GM19238 (cell line): ENCODE measurements at regions not wholly inside any gene's neighbourhood (a gene's known extent, or its start where the extent isn't known, plus 50 kb on each side); places are given as distances from the start of the nearest gene placed in this dataset.

Experiments used
- DNase-seq: peaks from one replicate; pipeline ENCODE4 v3.0.0; 2011; ENCODE audit warnings: low spot score; ENCODE audit not compliant: insufficient read length

DNA sequence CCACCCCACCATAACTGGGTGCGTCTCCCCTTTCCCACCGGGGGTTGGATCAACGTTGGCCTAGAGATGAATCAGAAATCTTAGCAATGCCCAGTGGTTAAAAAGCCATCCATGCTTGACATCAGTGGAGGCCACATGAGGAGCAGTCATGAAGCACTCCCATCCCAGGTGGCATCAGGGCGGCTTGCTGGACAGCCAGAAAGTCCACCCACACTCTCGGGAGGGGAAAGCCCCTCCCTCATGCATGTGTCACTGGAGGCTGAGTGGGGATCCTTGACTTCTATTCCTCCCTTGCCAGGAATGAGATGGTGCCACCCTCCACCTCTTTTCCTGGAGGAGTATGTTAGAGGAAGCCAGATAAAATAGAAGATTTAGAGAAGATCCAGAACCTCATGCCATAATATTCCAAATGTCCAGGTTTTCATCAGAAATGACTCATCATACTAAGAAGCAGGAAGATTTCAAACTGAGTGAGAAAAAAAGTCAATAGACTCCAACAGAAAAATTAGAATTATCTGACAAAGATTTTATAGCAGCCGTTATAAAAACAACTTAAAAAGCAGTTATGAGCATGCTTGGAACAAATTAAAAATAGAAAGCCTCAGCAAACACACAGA is 507.1 kb upstream of the ID2 start:
- no peak for DNase-seq

DNA sequence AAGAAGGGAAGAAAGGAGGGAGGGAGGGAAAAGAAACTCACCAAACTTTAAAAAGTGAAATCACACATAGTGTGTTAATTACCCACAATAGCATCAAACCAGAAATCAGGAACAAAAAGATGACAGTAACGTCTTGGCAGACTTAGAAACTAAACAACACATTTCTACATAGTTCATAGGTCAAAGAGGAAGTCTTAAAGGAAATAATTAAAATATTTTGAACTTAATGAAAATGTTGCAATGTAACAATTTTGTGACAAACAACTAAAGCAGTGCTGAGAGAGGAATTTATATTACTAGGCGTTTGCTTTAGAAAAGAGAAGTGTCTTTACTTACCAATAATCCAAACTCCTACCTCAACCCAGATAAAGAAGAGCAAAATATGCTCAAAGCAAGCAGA is 505.0 kb upstream of the ID2 start:
- DNase-seq: no peak

DNA sequence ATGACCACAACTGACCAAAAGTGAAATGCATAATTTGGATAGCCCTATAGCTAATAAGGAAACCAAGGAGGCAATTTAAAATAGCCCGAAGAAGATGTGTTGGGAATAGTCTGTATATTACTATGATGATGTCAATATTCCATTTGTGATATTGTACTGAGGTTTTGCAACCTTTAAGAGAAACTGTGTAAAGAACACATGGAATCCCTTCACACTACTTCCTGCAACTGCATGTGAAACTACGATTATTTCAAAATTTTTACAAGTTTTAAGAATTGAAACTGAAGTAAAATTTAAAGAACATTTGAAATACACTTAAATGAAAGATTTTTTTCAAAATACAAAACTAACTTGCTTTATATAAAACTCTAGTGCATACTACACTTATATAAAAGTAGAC is 504.3 kb upstream of the ID2 start:
- DNase-seq: no peak

DNA sequence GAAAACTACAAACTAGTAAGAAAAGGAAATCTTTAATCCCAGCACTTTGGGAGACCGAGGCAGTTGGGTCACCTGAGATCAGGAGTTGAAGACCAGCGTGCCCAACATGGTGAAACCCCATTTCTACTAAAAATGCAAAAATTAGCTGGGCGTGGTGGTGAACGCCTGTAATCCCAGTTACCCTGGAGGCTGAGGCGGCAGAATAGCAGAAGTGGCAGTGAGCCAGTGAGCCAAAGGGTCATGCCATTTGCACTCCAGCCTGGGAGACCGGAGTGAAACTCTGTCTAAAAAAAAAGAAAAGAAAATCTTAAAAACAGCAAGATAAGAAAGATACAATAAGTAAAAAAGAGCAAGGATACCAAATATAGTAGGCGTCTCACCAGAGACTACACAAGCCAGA is 502.9 kb upstream of the ID2 start:
- no peak for DNase-seq

DNA sequence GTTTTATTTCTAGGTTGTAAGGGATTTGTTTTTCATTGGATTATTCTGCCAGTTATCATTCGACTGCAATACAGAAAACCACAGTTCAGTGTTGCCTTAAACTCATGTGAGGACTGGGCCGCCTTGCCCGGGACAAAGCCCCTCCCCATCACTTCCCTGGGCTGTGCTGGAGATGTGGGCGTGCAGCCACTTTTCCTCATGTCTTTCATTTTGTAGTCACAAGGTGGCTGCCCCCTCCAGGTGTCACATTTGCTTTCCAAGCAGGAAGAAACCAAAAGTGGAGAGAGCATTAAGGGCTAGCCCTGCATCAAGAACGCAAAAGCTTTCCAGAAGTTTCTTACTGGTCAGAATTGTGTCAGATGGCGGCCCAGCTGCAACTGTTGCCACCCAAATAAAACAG is 492.5 kb upstream of the ID2 start:
- DNase-seq: no peak

DNA sequence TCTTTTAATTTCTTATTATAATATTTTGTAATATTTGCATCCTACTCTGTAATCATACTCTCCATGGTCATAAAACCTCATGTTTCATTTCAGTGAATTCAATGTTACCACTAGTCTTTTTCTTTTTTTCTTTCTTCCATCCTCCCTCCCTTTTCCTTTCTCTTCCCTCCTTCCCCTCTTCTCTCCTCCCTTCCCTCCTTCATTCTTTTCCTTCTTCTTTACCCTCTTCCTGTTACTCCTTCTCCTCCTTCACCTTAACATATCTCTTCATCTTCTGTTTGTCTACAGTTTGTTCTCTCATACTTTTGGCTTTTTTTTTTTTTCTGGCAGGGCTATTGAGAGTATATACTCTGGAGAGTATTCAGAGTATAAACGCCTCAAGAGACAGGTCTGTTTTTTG is 491.6 kb upstream of the ID2 start:
- no peak for DNase-seq

DNA sequence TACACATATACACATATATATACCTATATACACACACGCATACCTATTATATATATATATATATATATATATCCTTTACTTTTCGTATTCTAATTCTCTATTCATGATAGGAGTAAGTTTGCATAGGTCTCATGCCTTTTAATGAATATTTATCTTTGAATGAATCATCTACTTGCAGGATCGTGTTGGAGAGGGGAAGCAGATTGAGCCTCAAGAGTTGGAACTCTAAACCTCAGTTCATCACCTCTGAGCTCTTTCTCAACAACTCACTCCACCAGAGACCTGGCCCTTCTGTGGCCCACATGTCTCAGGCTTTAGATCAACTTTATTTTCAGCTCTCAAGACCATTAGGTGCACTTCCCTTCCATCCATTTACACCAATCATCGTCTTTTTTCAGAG is 490.4 kb upstream of the ID2 start:
- DNase-seq: no peak

DNA sequence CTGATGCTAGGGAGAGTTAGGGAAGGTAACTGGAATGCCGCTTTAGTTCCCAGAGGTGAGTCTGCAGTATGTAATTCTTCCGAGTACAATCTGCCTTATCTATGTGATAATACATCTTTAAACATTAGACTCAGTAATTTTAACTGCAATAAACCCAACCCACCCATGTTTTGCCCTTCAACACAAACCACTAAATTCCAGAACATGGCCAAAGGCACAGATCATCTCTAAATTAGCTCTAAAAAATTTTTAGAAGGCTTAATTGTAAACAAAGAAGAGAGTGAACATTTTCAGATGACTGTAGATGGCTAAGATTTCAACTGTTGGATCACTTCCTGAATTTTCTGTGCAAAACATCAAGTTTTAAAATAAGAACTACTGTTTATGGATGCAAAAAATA is 488.7 kb upstream of the ID2 start:
- no peak for DNase-seq

DNA sequence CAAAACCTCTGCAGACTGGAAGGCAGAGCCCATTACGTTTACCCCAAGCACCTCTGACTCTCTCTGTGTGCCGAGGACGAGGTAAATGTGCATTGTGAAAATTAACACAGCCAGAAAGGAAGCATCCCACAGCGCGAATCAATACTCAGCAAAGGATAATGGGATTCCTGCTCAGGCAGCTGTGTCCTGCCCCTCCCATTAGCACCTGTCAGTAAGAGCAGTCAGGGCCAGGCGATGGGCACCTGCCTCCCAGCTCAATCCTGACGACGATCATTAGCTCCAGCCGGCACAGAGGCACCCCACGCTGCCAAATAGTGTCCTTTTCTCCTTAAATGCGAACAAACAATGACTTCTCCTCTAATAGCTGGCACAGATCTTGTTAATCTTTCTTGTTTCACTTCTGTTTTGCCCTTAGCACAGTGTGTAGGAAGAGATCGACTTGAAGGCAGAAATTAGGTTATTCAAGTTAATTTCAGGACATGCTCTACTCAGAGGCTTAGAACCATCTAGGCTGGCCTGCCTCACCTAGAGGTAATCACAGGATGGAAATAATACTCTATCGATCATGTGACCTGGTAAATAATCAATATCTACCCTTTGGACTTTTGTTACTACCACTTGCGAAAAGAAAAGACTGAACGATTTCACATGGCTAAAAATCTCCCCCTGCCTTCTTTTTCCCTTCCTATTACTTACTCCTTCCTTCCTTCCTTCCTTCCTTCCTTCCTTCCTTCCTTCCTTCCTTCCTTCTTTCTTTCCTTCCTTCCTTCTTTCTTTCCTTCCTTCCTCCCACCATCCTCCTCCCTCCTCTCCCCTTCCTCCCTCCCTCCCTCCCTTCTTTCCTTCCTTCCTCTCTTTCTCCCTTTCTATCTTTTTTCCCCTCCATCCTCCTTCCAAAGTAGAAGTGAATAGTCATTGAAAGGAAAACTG is 487.9 kb upstream of the ID2 start:
- no peak for DNase-seq

DNA sequence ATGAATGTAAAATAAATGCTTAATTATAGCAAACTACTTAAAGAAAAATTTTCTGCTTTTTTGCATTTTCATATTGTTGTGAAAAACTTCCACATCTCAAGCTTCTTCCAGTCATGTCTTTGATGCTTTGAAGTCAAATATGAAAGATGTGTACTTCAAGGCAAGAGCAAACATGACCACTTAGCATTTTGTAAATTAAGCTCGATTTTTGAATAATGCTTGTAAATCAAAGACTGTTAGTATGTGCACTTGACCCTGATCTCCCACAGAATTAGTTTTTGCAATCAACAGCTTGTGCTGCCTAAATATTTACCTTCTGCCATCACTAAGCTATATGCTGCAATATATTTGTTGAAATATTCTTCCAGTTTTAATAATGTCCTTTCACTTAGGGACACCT is 486.1 kb upstream of the ID2 start:
- no peak for DNase-seq

DNA sequence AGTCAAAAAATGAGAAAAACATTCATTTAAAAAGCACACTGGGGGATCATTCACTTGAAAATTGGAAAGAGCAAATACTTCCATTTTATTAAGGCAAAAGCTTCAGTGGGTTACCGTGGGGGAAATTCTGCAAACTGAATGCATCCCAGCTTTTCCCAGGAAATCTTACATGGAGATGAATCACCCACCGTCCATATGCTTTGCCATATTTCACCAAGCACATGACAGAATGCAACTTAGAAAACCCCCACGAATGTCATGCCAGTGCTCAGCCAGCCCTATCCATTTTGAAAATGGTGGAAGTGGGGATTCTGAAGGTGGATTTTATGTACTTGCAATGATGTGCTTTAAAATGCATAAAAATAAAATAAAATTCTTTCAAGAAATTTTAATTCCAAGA is 485.5 kb upstream of the ID2 start:
- no peak for DNase-seq

DNA sequence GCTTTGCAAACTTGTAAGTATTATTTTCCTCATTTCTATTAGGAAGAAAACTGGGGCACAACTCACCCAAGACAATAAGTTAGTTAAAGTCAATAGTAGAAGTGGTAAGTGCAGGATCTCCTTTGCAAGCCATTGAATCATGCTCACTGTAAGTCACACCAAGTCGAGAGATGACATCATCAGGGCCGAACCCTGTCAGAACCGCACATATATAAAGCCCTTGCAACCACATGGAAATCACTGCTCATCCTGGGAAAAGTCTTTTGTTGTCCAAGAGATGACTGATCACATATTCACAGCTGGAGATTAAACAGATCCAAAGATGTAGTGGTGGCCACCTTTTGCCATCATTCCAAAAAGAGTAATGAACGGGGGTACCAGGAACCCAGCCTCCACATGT is 484.8 kb upstream of the ID2 start:
- DNase-seq: no peak

DNA sequence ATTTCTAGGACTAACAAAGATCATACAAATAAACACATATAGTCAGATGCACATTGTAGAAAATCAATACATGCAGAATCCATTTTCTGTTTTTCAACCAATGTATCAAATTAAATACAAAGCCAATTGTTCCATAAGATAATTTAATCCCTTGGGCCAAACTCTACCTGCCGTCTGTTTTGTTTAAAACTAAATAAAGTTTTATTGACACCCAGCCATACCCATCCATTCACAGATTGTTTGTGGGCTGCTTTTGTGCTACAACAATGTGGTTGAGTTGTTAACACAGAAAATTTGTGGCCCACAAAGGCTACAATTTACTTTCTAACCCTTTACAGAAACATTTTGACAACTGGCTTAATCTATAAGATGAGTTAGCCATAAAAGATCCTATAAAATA is 484.0 kb upstream of the ID2 start:
- DNase-seq: no peak

DNA sequence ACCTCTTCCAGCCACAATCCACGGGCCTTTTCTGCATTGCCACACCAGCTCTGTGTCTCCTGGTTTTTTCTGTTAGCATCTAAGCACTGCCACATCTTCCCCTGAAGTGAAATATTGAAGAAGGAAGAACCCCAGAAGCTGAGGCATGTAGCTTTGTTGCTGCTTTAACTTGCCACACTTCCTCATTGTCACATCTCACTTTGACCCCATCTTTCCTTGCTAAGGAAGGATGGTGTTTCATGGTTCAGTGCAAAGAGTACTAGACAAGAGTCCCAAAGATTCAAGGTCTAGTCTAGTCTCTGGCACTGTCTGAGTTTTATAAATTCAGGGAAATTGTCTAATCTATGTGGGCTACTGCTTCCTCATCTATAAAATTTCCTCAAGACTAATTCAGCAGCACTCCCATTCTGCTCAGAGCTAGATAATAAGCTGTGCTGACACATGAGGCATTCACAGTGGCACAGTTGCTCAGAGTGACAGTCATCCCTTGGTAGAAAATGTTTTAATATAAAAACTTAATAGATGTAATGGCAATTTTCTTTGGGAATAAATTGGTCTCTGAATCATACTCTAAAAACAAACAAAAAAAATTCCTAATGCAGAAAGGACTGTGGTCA is 483.0 kb upstream of the ID2 start:
- no peak for DNase-seq

DNA sequence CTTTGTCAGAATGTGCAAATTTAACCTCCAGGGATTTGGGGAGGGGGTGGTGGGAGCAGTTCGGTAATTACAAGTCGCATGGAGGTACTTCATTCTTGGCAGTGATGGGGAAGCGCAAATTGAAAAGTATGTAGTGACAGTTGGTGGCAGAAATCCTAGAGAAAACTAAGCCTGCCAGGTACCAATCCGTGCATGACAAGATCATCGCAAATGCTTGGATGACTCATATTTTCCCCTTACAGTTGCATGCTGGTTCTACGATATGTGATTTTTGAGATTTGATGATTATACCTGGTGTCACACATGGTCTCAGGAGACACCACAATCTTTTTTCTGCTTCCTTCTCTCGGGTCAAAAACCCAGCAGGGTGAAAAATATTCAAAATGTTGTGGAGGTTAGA is 479.7 kb upstream of the ID2 start:
- no peak for DNase-seq

DNA sequence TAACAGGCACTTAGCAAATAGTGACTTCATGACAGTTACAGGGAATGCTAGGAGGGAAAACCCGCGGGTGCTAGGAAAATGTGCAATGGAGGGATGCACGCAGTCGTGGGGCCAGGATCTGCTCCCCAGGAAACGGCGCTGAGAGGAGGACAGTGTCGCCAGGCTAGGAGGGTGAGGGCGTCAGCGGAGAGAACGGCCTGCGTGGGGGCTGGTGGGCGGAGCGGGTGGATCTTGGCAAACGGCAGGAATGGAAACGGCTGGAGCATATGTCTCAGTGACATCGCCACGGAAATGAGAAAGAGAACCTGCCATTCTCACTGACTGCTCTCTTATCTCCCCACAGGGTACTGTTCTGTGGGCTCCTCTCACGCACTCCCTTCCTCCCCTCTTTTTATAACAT is 478.5 kb upstream of the ID2 start:
- DNase-seq: no peak

DNA sequence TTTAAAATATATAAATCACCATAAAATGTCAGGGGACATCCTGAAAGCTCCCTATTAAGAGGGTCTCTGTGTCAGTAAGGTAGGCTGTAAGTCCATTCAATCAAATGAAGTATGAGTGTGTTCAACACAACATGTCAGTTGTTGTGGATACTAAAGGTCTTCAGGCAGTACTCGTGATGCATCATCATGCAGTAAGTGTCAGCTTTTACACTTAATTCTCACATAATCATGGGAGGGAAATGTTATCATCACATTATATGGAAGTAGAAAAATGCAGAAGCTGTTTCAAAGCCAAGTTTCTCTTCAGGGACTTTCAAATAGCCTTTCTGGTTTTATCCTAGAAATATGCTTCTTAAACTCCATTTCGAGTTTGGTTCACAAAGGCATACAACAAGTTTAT is 477.1 kb upstream of the ID2 start:
- DNase-seq: no peak

DNA sequence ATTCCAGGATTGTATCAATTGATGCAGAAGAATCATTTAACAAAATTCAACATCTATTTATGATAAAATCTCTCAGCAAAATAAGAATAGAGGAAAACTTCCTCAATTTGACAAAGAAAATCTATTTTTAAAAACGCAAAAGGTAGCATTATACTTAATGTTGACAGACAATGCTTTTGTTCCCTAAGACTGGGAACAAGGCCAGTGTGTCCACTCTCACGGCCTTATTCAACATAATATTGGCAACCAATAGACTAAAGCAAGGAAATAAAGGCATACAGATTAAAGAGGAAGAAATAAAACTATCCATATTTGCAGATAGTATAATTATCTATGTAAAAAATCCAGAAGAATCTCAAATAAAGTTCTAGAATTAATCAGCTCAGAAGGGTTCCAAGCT is 472.4 kb upstream of the ID2 start:
- no peak for DNase-seq

DNA sequence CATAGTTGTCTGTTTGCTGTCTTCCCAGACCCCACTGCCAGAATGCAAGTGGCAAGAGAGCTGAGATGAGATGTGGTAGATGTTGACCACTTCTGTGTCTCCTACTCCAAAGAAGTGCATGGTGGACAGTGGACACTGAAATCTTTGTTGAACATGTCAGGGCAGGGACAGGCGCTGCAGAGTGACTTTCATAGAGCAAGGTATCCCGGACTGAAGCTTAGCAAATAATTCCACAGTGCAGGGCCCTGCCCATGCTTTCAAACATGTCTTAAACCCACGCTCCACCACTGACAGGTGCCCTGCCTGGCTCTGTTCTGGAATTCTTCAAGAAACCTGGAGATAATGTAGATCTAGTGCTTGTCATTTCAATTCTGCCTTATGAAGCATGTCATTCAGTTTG is 470.5 kb upstream of the ID2 start:
- no peak for DNase-seq

DNA sequence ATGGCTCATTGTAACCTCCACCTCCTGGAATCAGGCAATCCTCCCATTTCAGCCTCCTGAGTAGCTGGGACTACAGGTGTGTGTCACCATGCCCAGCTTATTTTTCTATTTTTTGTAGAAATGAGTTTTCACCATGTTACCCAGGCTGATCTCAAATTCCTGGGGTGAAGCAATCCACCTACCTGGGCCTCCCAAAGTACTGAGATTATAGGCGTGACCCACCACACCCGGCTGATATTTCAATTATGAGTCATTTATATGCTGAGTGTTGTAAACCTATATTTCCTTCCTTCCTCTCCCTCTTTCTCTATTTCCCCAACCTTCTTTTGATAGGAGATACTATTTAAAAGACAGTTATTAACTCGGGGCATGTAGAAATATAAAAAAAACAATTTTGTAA is 469.6 kb upstream of the ID2 start:
- no peak for DNase-seq

DNA sequence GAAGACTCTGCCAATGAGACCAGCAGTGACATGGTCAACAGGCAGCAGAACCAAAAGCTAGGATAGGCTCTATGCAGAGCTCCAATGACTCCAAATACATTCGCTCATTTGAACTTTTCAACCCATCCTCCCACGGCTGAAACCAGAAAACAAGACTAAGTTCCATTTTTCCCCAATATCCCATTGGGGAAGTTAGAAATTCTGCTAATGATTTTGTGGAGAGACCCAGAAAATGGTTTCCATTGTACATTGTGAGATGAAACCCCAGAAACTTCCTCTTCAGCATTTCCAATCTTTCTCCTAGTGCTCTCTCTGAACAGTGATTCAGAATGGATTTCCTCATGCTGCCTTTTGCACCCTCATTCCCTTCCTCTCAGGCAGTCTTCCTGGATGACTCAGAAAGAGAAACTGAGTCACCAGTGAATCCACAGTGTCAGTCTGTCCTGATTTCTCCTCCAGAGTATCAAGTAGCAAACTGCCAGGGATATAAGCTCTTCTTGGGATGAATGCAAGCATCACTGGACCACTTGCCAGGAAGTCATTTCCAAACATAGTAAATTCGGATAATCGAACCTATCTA is 467.7 kb upstream of the ID2 start:
- no peak for DNase-seq

DNA sequence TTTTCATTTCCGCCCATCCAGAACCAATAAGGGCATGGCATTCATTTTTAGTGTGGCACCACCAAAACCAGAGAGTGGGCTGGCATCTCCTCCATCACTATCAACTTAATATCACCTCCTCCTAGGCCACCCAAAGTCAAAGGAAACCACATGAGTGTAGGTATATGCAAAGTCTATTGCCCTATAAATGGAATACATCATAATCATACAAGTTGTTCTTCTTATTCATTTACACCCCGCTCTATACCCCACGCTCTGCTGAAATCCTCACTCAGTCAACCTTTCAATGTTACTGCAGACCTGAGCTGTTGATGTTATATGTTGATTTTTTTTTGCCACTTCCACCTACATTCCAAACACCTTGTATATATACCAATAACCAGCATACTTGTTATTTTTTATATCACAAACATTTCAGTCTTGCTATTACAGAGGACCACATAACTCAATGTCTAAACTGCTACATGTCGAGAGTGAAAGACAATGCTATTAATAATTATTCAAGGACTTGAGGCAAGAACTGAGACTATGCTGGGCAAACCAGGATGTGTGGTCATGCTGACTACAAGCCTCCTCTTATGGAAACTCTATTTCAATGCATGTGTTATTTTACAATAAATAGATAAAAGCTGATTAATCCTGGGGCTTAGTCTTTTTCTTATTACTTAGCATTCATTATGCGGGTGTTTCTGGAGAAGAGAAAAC is 466.5 kb upstream of the ID2 start:
- no peak for DNase-seq
